ENCODE measurements at regions not wholly inside any gene's neighbourhood (a gene's known extent, or its start where the extent isn't known, plus 50 kb on each side); places are given as distances from the start of the nearest gene placed in this dataset.

GRCh38 chr3:66620296-66620695 lies 119.5 kb upstream of the LRIG1 start:
- intact Hi-C loops (cut with DNase I): no loop called here

GRCh38 chr3:66622756-66623457 lies 122.1 kb upstream of the LRIG1 start:
- H3K27ac ChIP-seq: no peak overlapping the region
- no peak for DNase-seq (ENCODE audit: extremely low spot score in 2 of 2)

More at GRCh38 chr3:66620296-66620695, 119.5 kb upstream of the LRIG1 start:
- Histone ChIP-seq H3K27me3 (no peaks in the 10 kb centered on the region), H3K4me1 (no peaks in the 10 kb centered on the region), H3K4me3 (no peak overlapping the region), H3K9me3 (no peaks in the 10 kb centered on the region), H3K36me3 (no peaks in the 10 kb centered on the region), H3K27ac (no peak overlapping the region)
- DNase-seq (ENCODE audit: extremely low spot score in 2 of 2): no peak
- TF ChIP-seq POLR2A (IDR thresholded peaks at IDR 0.05) (no peak), POLR2AphosphoS5 (IDR thresholded peaks at IDR 0.05; ENCODE audit: insufficient read depth in 1 of 2, low read depth in 1 of 2) (no peak), CTCF (IDR thresholded peaks at IDR 0.05) (no peak)

GRCh38 chr3:66625505-66626216 lies 124.8 kb upstream of the LRIG1 start:
- H3K36me3 ChIP-seq: no peaks in the 10 kb centered on the region
- H3K4me3 ChIP-seq: no peak overlapping the region
- no peak for TF ChIP-seq CTCF (IDR thresholded peaks at IDR 0.05)
- H3K9me3 ChIP-seq: no peaks in the 10 kb centered on the region
- H3K4me1 ChIP-seq: no peaks in the 10 kb centered on the region
- no peak for DNase-seq (ENCODE audit: extremely low spot score in 2 of 2)
- intact Hi-C loops (cut with DNase I): no loop called here
- no peaks in the 10 kb centered on the region for H3K27me3 ChIP-seq
- H3K27ac ChIP-seq: no peak overlapping the region

More at GRCh38 chr3:66622756-66623457, 122.1 kb upstream of the LRIG1 start:
- Histone ChIP-seq H3K4me1 (no peaks in the 10 kb centered on the region), H3K4me3 (no peak overlapping the region), H3K36me3 (no peaks in the 10 kb centered on the region), H3K9me3 (no peaks in the 10 kb centered on the region), H3K27me3 (no peaks in the 10 kb centered on the region)
- intact Hi-C loops (cut with DNase I): no loop called here
- TF ChIP-seq CTCF (IDR thresholded peaks at IDR 0.05) (no peak), POLR2AphosphoS5 (IDR thresholded peaks at IDR 0.05; ENCODE audit: insufficient read depth in 1 of 2, low read depth in 1 of 2) (no peak), POLR2A (IDR thresholded peaks at IDR 0.05) (no peak)

- no peak overlapping the region for H3K4me3 ChIP-seq
- no peaks in the 10 kb centered on the region for H3K9me3 ChIP-seq
- no peaks in the 10 kb centered on the region for H3K27me3 ChIP-seq
- H3K36me3 ChIP-seq: no peaks in the 10 kb centered on the region
- no peaks in the 10 kb centered on the region for H3K4me1 ChIP-seq
- intact Hi-C loops (cut with DNase I): no loop called here
- no peak for DNase-seq (ENCODE audit: extremely low spot score in 2 of 2)
- no peak overlapping the region for H3K27ac ChIP-seq
- no peak for TF ChIP-seq POLR2AphosphoS5 (IDR thresholded peaks at IDR 0.05; ENCODE audit: insufficient read depth in 1 of 2, low read depth in 1 of 2)
- no peak for TF ChIP-seq CTCF (IDR thresholded peaks at IDR 0.05)
- TF ChIP-seq POLR2A (IDR thresholded peaks at IDR 0.05): no peak
These were observed 128.5 kb upstream of the LRIG1 start for GRCh38 chr3:66629150-66629981.
